ENCODE measurements at regions not wholly inside any gene's neighbourhood (a gene's known extent, or its start where the extent isn't known, plus 50 kb on each side); places are given as distances from the start of the nearest gene placed in this dataset.

DNA sequence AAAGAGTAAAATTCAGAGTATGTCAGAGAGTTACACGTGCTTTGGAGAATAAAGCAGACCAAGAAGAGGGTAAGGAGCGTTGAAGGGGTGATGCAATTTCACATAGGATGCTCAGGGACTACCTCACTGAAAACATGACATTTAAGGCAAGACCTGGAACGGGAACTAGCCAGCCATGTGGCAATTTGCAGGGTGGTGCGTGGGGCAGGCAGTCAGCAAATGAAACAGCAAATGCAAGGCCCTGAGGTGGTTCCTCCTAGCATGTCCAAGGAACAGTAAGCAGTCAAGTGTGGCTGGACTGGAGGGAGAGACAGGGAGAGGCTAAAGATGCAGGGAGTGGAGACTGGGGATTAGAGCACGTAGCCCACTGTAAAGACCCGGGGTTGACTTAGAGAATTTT lies 146.1 kb upstream of the LPP start:
- TF ChIP-seq, protein P1, sequence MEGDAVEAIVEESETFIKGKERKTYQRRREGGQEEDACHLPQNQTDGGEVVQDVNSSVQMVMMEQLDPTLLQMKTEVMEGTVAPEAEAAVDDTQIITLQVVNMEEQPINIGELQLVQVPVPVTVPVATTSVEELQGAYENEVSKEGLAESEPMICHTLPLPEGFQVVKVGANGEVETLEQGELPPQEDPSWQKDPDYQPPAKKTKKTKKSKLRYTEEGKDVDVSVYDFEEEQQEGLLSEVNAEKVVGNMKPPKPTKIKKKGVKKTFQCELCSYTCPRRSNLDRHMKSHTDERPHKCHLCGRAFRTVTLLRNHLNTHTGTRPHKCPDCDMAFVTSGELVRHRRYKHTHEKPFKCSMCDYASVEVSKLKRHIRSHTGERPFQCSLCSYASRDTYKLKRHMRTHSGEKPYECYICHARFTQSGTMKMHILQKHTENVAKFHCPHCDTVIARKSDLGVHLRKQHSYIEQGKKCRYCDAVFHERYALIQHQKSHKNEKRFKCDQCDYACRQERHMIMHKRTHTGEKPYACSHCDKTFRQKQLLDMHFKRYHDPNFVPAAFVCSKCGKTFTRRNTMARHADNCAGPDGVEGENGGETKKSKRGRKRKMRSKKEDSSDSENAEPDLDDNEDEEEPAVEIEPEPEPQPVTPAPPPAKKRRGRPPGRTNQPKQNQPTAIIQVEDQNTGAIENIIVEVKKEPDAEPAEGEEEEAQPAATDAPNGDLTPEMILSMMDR (conservative IDR thresholded peaks at IDR 0.05; ENCODE audit: low read length) = no peak
- TF ChIP-seq EZH2phosphoT487 (IDR thresholded peaks at IDR 0.05; ENCODE audit: borderline replicate concordance, low read depth, low read length) = no peak
